ENCODE measurements at regions not wholly inside any gene's neighbourhood (a gene's known extent, or its start where the extent isn't known, plus 50 kb on each side); places are given as distances from the start of the nearest gene placed in this dataset.

DNA sequence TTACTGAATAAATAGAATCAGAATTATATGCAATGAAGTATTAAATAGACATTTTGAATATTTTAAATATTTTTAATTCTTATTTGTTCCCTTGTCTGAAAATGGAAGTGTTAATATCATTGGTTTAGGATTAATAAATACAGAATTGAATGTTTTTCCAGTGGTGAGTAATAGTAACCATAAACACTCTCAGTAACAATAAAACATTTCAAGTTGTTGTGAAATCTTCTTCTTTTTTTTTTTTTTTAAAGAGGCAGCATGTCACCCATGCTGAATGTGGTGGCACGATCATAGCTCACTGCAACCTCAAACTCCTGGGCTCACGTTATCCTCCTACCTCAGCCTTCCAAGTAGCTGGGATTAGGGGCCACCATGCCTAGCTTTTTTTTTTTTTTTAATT lies 86.2 kb upstream of the ZBTB18 start:
- TF ChIP-seq CTCF (IDR thresholded peaks at IDR 0.05) (no peak), POLR2AphosphoS5 (IDR thresholded peaks at IDR 0.05; ENCODE audit: low read depth, low read length) (no peak), TCF12 (IDR thresholded peaks at IDR 0.05) (no peak), RFX5 (IDR thresholded peaks at IDR 0.05; ENCODE audit: low read length) (no peak), FOXJ3 (CRISPR knock-in tag; IDR thresholded peaks at IDR 0.05) (no peak), EP300 (IDR thresholded peaks at IDR 0.05; ENCODE audit: borderline replicate concordance in 1 of 2, low read depth in 1 of 2, low read length in 1 of 2) (no peak), ELF1 (IDR thresholded peaks at IDR 0.05) (no peak), SMC3 (IDR thresholded peaks at IDR 0.05; ENCODE audit: low read depth, low read length) (no peak), EZH2phosphoT487 (IDR thresholded peaks at IDR 0.05; ENCODE audit: borderline replicate concordance, low read depth) (no peak), NRF1 (IDR thresholded peaks at IDR 0.05; ENCODE audit: low read depth, low read length) (no peak), YY1 (IDR thresholded peaks at IDR 0.05; ENCODE audit: low read depth) (no peak), MXI1 (IDR thresholded peaks at IDR 0.05; ENCODE audit: low read depth, low read length) (no peak), CHD2 (IDR thresholded peaks at IDR 0.05; ENCODE audit: low read length, partially characterized antibody) (no peak)
- H3F3A ChIP-seq (replicated peaks; ENCODE audit: insufficient read depth): no peaks in the 10 kb centered on the region
- no peak overlapping the region for H3K4me2 ChIP-seq
- DNase-seq: no peak
- H3K4me1 ChIP-seq (ENCODE audit: control insufficient read depth in 1 of 2, insufficient read depth in 2 of 2, low read depth in 1 of 2, low read length in 1 of 2): peaks cover 12 to 15% of the 10 kb centered on the region in 2 experiments; a peak in 3 of 4 replicates
- no peaks in the 10 kb centered on the region for H3K36me3 ChIP-seq (replicated peaks in 1 of 2; ENCODE audit: control insufficient read depth in 1 of 2, insufficient read depth in 2 of 2, low read length in 1 of 2)
- H3K79me2 ChIP-seq (ENCODE audit: insufficient read depth): no peaks in the 10 kb centered on the region
- no peaks in the 10 kb centered on the region for H4K20me1 ChIP-seq (ENCODE audit: insufficient read depth)
- H3K9me3 ChIP-seq: no peaks in the 10 kb centered on the region
- H2AFZ ChIP-seq (ENCODE audit: low read depth): no peak overlapping the region
- no peaks in the 10 kb centered on the region for H3K9me2 ChIP-seq
- 86% methylated on average over 2 of the region's 2 CpGs for WGBS (ENCODE audit: low lambda C conversion rate)
- ChIA-PET POLR2A (no interaction called here), CTCF (no interaction called here)
- H3K27me3 ChIP-seq (ENCODE audit: insufficient read depth): no peaks in the 10 kb centered on the region
- no peak overlapping the region for H3K4me3 ChIP-seq (ENCODE audit: low read depth in 2 of 2, low read length in 1 of 2)
- H3K9ac ChIP-seq: no peak overlapping the region
- H3K27ac ChIP-seq (ENCODE audit: low read depth in 2 of 2, low read length in 1 of 2): no peak overlapping the region

DNA sequence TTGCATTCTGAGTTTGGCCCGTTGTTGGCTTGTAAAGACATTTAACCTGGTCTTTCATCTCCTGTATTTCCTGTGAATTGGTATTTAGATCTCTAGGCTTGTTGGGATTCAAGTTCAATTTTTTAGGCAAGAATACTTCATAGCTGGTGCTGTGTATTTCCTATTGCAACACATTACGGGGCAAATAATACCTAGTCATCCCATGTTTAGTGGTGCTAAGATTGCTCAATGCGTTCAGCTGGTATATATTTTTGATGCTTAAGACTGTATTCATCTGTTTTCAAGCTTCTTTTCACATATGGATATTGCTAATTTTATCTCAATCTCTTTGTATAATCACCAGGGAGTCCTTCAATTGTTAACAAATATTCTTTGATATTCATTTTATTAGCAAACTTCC lies 87.5 kb upstream of the ZBTB18 start:
- Histone ChIP-seq H3K9me2 (no peaks in the 10 kb centered on the region), H3K4me2 (no peak overlapping the region), H4K20me1 (ENCODE audit: insufficient read depth) (no peaks in the 10 kb centered on the region), H3F3A (replicated peaks; ENCODE audit: insufficient read depth) (no peaks in the 10 kb centered on the region), H3K36me3 (replicated peaks in 1 of 2; ENCODE audit: control insufficient read depth in 1 of 2, insufficient read depth in 2 of 2, low read length in 1 of 2) (no peaks in the 10 kb centered on the region), H3K4me3 (ENCODE audit: low read depth in 2 of 2, low read length in 1 of 2) (no peak overlapping the region), H3K9me3 (no peaks in the 10 kb centered on the region), H3K9ac (no peak overlapping the region), H3K27ac (ENCODE audit: low read depth in 2 of 2, low read length in 1 of 2) (no peak overlapping the region), H3K79me2 (ENCODE audit: insufficient read depth) (no peaks in the 10 kb centered on the region), H3K4me1 (ENCODE audit: control insufficient read depth in 1 of 2, insufficient read depth in 2 of 2, low read depth in 1 of 2, low read length in 1 of 2) (peaks cover 5 to 12% of the 10 kb centered on the region in 2 experiments; a peak in 3 of 4 replicates), H2AFZ (ENCODE audit: low read depth) (no peak overlapping the region), H3K27me3 (ENCODE audit: insufficient read depth) (no peaks in the 10 kb centered on the region)
- TF ChIP-seq NRF1 (IDR thresholded peaks at IDR 0.05; ENCODE audit: low read depth, low read length): no peak
- no peak for TF ChIP-seq CTCF (IDR thresholded peaks at IDR 0.05)
- TF ChIP-seq, protein P1, sequence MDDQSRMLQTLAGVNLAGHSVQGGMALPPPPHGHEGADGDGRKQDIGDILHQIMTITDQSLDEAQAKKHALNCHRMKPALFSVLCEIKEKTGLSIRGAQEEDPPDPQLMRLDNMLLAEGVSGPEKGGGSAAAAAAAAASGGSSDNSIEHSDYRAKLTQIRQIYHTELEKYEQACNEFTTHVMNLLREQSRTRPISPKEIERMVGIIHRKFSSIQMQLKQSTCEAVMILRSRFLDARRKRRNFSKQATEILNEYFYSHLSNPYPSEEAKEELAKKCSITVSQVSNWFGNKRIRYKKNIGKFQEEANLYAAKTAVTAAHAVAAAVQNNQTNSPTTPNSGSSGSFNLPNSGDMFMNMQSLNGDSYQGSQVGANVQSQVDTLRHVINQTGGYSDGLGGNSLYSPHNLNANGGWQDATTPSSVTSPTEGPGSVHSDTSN (IDR thresholded peaks at IDR 0.05): no peak
- no peak for TF ChIP-seq TAF1 (IDR thresholded peaks at IDR 0.05; ENCODE audit: borderline replicate concordance, low read depth, low read length)
- no peak for TF ChIP-seq IRF3 (IDR thresholded peaks at IDR 0.05; ENCODE audit: low read depth, low read length)
- ChIA-PET CTCF (interaction anchor here (1.7 kb wide), 1 partner anchor 12 kb away, joined by 4 read pairs; no protein-coding TSS in a partner anchor), POLR2A (no interaction called here)
- no peak for DNase-seq
- 90% methylated on average over 3 of the region's 3 CpGs for WGBS (ENCODE audit: low lambda C conversion rate)
